SK-N-SH (cell line): ENCODE measurements at regions not wholly inside any gene's neighbourhood (a gene's known extent, or its start where the extent isn't known, plus 50 kb on each side); places are given as distances from the start of the nearest gene placed in this dataset.

Experiments used
- CTCF ChIA-PET: fragments of 300-600, 350-600 bp; formaldehyde crosslinking; extraction: SDS; loops from one replicate; lab custom pipeline; 2021; lab: Yijun Ruan, JAX
- POLR2A ChIA-PET: fragments of 350-600 bp; sonication (Branson Sonifier 250); formaldehyde crosslinking; extraction: SDS; loops from one replicate; lab custom pipeline; 2020; ENCODE audit warnings: antibody characterized with exemption, inconsistent platforms; lab: Yijun Ruan, JAX
- DNase-seq: peaks from one replicate; pipeline ENCODE4 v3.0.0; 2012
- H2AFZ ChIP-seq: fragments of 200-600 bp; sonication (generic); 2 replicates; pipeline ENCODE4 v1.8.1; 2016; ENCODE audit warnings: antibody characterized with exemption, mild to moderate bottlenecking, low read depth
- H3F3A ChIP-seq: fragments of 200-600 bp; sonication (generic); replicated peaks from 2 replicates; pipeline ENCODE3; 2016; ENCODE audit warnings: antibody characterized with exemption, mild to moderate bottlenecking; ENCODE audit not compliant: insufficient read depth
- H3K27ac ChIP-seq, 2 experiments: fragments of 200-500 bp in 1 of 2; fragments of 200-600 bp in 1 of 2; sonication (Bioruptor generic) in 1 of 2; sonication (generic), shearing (Covaris generic) in 1 of 2; 2 replicates each; pipeline versions ENCODE4 v1.5.1 to v1.6.1; 2014 to 2016; ENCODE audit warnings: low read depth in 2 of 2, inconsistent platforms in 1 of 2, low read length in 1 of 2, mild to moderate bottlenecking in 1 of 2, mixed read lengths in 1 of 2
- H3K27me3 ChIP-seq: fragments of 200-600 bp; sonication (generic), shearing (Covaris generic); 2 replicates; pipeline ENCODE4 v1.6.1; 2016; ENCODE audit warnings: mixed run types; ENCODE audit not compliant: insufficient read depth
- H3K36me3 ChIP-seq, 2 experiments: fragments of 200-500 bp in 1 of 2; fragments of 200-600 bp in 1 of 2; sonication (Bioruptor generic) in 1 of 2; sonication (generic) in 1 of 2; replicated peaks in 1 of 2; 2 replicates each; pipeline versions ENCODE3 to v1.5.1; 2014 to 2016; ENCODE audit warnings: low read length in 1 of 2, mild to moderate bottlenecking in 1 of 2; ENCODE audit not compliant: insufficient read depth in 2 of 2, control insufficient read depth in 1 of 2
- H3K4me1 ChIP-seq, 2 experiments: fragments of 200-500 bp in 1 of 2; fragments of 200-600 bp in 1 of 2; sonication (Bioruptor generic) in 1 of 2; sonication (generic), shearing (Covaris generic) in 1 of 2; 2 replicates each; pipeline versions ENCODE4 v1.5.1 to v1.6.1; 2014 to 2016; ENCODE audit warnings: low read depth in 1 of 2, low read length in 1 of 2, mixed run types in 1 of 2; ENCODE audit not compliant: insufficient read depth in 2 of 2, control insufficient read depth in 1 of 2
- H3K4me2 ChIP-seq: fragments of 200-600 bp; sonication (generic), shearing (Covaris generic); 2 replicates; pipeline ENCODE4 v1.6.1; 2017; ENCODE audit warnings: mixed run types
- H3K4me3 ChIP-seq, 2 experiments: fragments of 200-500 bp in 1 of 2; fragments of 200-600 bp in 1 of 2; sonication (Bioruptor generic) in 1 of 2; sonication (generic), shearing (Covaris generic) in 1 of 2; 2 replicates each; pipeline versions ENCODE4 v1.5.1 to v1.8.1; 2014 to 2016; ENCODE audit warnings: low read depth in 2 of 2, inconsistent platforms in 1 of 2, low read length in 1 of 2, mild to moderate bottlenecking in 1 of 2, mixed read lengths in 1 of 2, moderate library complexity in 1 of 2
- H3K79me2 ChIP-seq: fragments of 200-600 bp; sonication (generic); 2 replicates; pipeline ENCODE4 v1.8.1; 2017; ENCODE audit warnings: mild to moderate bottlenecking; ENCODE audit not compliant: insufficient read depth
- H3K9ac ChIP-seq: fragments of 200-600 bp; sonication (generic); 2 replicates; pipeline ENCODE4 v1.6.1; 2017; ENCODE audit warnings: mixed run types
- H3K9me2 ChIP-seq: fragments of 200-600 bp; sonication (generic); 2 replicates; pipeline ENCODE4 v1.6.1; 2017; ENCODE audit warnings: mixed run types
- H3K9me3 ChIP-seq: fragments of 200-600 bp; sonication (generic); 2 replicates; pipeline ENCODE4 v1.6.1; 2017; ENCODE audit warnings: mixed run types, mild to moderate bottlenecking, moderate library complexity
- H4K20me1 ChIP-seq: fragments of 200-600 bp; sonication (generic); 2 replicates; pipeline ENCODE4 v1.6.1; 2017; ENCODE audit warnings: mild to moderate bottlenecking, mixed run types; ENCODE audit not compliant: insufficient read depth
- CHD2 ChIP-seq: fragments of 150-350 bp; IDR thresholded peaks from 2 replicates; pipeline ENCODE4 v1.6.1; 2018; ENCODE audit warnings: low read length; ENCODE audit not compliant: partially characterized antibody
- CTCF ChIP-seq: fragments of 200-600 bp; sonication (generic); IDR thresholded peaks from 2 replicates; pipeline ENCODE4 v1.6.1; 2017; ENCODE audit warnings: antibody characterized with exemption, mild to moderate bottlenecking, moderate library complexity
- ELF1 ChIP-seq: IDR thresholded peaks from 2 replicates; pipeline ENCODE4 v1.4.0; 2012
- EZH2phosphoT487 ChIP-seq: fragments of 200-600 bp; sonication (generic); IDR thresholded peaks from 2 replicates; pipeline ENCODE4 v1.6.1; 2017; ENCODE audit warnings: low read depth, mixed run types, mild to moderate bottlenecking, antibody characterized with exemption, moderate library complexity, borderline replicate concordance
- MEF2A ChIP-seq: IDR thresholded peaks from 2 replicates; pipeline ENCODE4 v1.4.0; 2012; ENCODE audit warnings: low read depth, borderline replicate concordance
- MXI1 ChIP-seq: IDR thresholded peaks from 2 replicates; pipeline ENCODE4 v1.6.1; 2012; ENCODE audit warnings: mild to moderate bottlenecking, low read depth, low read length, improper control_type of control experiment
- NRF1 ChIP-seq: IDR thresholded peaks from 2 replicates; pipeline ENCODE4 v1.6.1; 2012; ENCODE audit warnings: low read depth, mild to moderate bottlenecking, low read length
- PBX3 ChIP-seq: IDR thresholded peaks from 2 replicates; pipeline ENCODE4; 2012
- POLR2AphosphoS5 ChIP-seq: IDR thresholded peaks from 2 replicates; pipeline ENCODE4 v1.6.1; 2012; ENCODE audit warnings: low read depth, low read length
- RAD21 ChIP-seq: IDR thresholded peaks from 2 replicates; pipeline ENCODE4 v1.6.1; 2012; ENCODE audit warnings: mild to moderate bottlenecking, low read length
- RFX5 ChIP-seq: IDR thresholded peaks from 2 replicates; pipeline ENCODE4 v1.6.1; 2012; ENCODE audit warnings: mild to moderate bottlenecking, improper control_type of control experiment, low read length
- RXRA ChIP-seq: IDR thresholded peaks from 2 replicates; pipeline ENCODE4 v1.4.0; 2012; ENCODE audit warnings: low read depth, mild to moderate bottlenecking, borderline replicate concordance
- SIN3A ChIP-seq: IDR thresholded peaks from 2 replicates; pipeline ENCODE4 v1.6.1; 2012; ENCODE audit warnings: low read depth, mild to moderate bottlenecking, low read length, moderate library complexity, borderline replicate concordance
- TAF1 ChIP-seq: IDR thresholded peaks from 2 replicates; pipeline ENCODE4 v1.6.1; 2012; ENCODE audit warnings: low read depth, mild to moderate bottlenecking, low read length, moderate library complexity, borderline replicate concordance
- YY1 ChIP-seq: IDR thresholded peaks from 2 replicates; pipeline ENCODE4 v1.4.0; 2012; ENCODE audit warnings: low read depth, mild to moderate bottlenecking
- WGBS: methylation state at CpG from one replicate; pipeline ENCODE4 v1.1.6; 2017; ENCODE audit warnings: low lambda C conversion rate; 5-methylcytosine and 5-hydroxymethylcytosine counted together
- TF ChIP-seq, protein P1 (sequence below): fragments of 150-350 bp; IDR thresholded peaks from 2 replicates; pipeline ENCODE4 v1.6.1; 2016; ENCODE audit warnings: mild to moderate bottlenecking, low read depth, low read length
- TF ChIP-seq, protein P2 (sequence below): IDR thresholded peaks from 2 replicates; pipeline ENCODE4 v1.4.0; 2012; ENCODE audit warnings: low read depth
- TF ChIP-seq, protein P3 (sequence below): IDR thresholded peaks from 2 replicates; pipeline ENCODE4 v1.4.0; 2012; ENCODE audit warnings: low read depth, borderline replicate concordance

- TF ChIP-seq MEF2A (no peak), ELF1 (no peak), RXRA (no peak)
Measured at GRCh38 chrX:7635604-7636003, 207.4 kb upstream of the VCX start (continued).

GRCh38 chrX:7620560-7620959 is 222.4 kb upstream of the VCX start:
- Histone ChIP-seq H3K4me3 (no peak overlapping the region), H3K36me3 (no peaks in the 10 kb centered on the region), H3K4me2 (no peak overlapping the region), H3F3A (no peaks in the 10 kb centered on the region), H3K4me1 (no peaks in the 10 kb centered on the region), H3K9me3 (no peaks in the 10 kb centered on the region), H3K9me2 (no peaks in the 10 kb centered on the region), H3K9ac (no peak overlapping the region), H3K27me3 (no peaks in the 10 kb centered on the region), H3K27ac (no peak overlapping the region), H2AFZ (no peak overlapping the region), H3K79me2 (no peaks in the 10 kb centered on the region), H4K20me1 (no peaks in the 10 kb centered on the region)
- CTCF ChIA-PET: no interaction called here
- WGBS: 0% methylated on average over 3 of the region's 3 CpGs
- POLR2A ChIA-PET: no interaction called here
- no peak for DNase-seq
- TF ChIP-seq YY1: no peak
- TF ChIP-seq, protein P1, sequence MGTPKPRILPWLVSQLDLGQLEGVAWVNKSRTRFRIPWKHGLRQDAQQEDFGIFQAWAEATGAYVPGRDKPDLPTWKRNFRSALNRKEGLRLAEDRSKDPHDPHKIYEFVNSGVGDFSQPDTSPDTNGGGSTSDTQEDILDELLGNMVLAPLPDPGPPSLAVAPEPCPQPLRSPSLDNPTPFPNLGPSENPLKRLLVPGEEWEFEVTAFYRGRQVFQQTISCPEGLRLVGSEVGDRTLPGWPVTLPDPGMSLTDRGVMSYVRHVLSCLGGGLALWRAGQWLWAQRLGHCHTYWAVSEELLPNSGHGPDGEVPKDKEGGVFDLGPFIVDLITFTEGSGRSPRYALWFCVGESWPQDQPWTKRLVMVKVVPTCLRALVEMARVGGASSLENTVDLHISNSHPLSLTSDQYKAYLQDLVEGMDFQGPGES: no peak
- TF ChIP-seq ELF1: no peak
- no peak for TF ChIP-seq POLR2AphosphoS5
- no peak for TF ChIP-seq TAF1
- no peak for TF ChIP-seq SIN3A
- TF ChIP-seq MEF2A: no peak
- no peak for TF ChIP-seq NRF1
- TF ChIP-seq MXI1: no peak
- no peak for TF ChIP-seq RAD21
- no peak for TF ChIP-seq CHD2
- no peak for TF ChIP-seq PBX3
- TF ChIP-seq, protein P2, sequence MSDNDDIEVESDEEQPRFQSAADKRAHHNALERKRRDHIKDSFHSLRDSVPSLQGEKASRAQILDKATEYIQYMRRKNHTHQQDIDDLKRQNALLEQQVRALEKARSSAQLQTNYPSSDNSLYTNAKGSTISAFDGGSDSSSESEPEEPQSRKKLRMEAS: no peak
- TF ChIP-seq EZH2phosphoT487: no peak
- TF ChIP-seq CTCF: no peak
- TF ChIP-seq RFX5: no peak
- no peak for TF ChIP-seq RXRA
- TF ChIP-seq, protein P3, sequence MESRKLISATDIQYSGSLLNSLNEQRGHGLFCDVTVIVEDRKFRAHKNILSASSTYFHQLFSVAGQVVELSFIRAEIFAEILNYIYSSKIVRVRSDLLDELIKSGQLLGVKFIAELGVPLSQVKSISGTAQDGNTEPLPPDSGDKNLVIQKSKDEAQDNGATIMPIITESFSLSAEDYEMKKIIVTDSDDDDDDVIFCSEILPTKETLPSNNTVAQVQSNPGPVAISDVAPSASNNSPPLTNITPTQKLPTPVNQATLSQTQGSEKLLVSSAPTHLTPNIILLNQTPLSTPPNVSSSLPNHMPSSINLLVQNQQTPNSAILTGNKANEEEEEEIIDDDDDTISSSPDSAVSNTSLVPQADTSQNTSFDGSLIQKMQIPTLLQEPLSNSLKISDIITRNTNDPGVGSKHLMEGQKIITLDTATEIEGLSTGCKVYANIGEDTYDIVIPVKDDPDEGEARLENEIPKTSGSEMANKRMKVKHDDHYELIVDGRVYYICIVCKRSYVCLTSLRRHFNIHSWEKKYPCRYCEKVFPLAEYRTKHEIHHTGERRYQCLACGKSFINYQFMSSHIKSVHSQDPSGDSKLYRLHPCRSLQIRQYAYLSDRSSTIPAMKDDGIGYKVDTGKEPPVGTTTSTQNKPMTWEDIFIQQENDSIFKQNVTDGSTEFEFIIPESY: no peak
